ENCODE measurements at regions not wholly inside any gene's neighbourhood (a gene's known extent, or its start where the extent isn't known, plus 50 kb on each side); places are given as distances from the start of the nearest gene placed in this dataset.

DNA sequence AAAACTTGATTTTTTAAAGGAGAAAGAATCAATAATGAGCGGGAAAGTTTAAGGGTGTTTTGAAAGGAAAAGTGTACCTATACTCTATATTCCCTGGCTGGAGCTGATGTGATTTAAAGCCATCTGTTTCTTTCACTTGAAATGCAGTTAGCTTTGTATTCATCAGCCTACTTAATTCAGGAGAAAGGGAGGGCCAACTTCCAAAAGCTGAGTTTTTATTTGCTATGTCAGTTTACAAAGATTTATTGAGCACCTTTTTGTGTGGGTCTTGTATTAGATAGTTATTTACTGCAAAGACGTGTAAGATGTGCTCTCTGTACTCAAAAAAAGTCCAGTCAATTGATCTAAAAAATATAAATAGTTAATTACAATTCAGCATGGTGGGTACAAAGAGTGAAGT is 176.2 kb upstream of the GOLIM4 start:
- 65 to 75% (median 67%) methylated on average over 2 of the region's 2 CpGs for WGBS, 3 donors
- H3K4me3 ChIP-seq: no peak overlapping the region

DNA sequence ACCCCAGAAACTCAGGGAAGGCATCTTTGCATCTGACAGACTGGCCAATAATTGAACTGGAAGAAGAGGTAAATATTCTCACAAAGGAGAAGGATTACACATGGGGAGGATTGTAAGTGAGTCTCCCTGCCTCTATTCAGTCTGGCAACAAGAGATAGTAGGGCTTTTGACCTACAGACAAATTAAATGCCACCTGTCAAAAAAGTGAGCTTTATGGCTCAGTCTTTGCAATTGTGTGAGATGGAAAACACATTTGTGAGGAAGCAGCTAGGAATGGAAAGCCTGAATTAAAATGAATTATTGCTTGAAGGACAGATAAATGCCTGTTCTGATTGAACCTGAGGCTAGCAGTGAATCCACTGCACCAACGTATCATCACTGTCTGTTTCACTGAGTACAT is 173.3 kb upstream of the GOLIM4 start:
- Histone ChIP-seq H3K4me1 (ENCODE audit: insufficient read depth) (no peaks in the 10 kb centered on the region), H3K9me3 (no peaks in the 10 kb centered on the region), H3K27me3 (no peaks in the 10 kb centered on the region), H3K36me3 (no peaks in the 10 kb centered on the region), H3K4me3 (no peak overlapping the region), H3K27ac (no peak overlapping the region)
- TF ChIP-seq EP300 (IDR thresholded peaks at IDR 0.05) (no peak), POLR2A (IDR thresholded peaks at IDR 0.05) (no peak)
- TF ChIP-seq, protein P1, sequence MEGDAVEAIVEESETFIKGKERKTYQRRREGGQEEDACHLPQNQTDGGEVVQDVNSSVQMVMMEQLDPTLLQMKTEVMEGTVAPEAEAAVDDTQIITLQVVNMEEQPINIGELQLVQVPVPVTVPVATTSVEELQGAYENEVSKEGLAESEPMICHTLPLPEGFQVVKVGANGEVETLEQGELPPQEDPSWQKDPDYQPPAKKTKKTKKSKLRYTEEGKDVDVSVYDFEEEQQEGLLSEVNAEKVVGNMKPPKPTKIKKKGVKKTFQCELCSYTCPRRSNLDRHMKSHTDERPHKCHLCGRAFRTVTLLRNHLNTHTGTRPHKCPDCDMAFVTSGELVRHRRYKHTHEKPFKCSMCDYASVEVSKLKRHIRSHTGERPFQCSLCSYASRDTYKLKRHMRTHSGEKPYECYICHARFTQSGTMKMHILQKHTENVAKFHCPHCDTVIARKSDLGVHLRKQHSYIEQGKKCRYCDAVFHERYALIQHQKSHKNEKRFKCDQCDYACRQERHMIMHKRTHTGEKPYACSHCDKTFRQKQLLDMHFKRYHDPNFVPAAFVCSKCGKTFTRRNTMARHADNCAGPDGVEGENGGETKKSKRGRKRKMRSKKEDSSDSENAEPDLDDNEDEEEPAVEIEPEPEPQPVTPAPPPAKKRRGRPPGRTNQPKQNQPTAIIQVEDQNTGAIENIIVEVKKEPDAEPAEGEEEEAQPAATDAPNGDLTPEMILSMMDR (IDR thresholded peaks at IDR 0.05): no peak
- DNase-seq: no peak
- WGBS, 3 donors: 51 to 68% (median 67%) methylated on average over 1 of the region's 1 CpG
- intact Hi-C loops (cut with DNase I): no loop called here

More for the DNA sequence above, 176.2 kb upstream of the GOLIM4 start:
- no peaks in the 10 kb centered on the region for H3K9me3 ChIP-seq
- H3K4me1 ChIP-seq (ENCODE audit: insufficient read depth): no peaks in the 10 kb centered on the region
- H3K36me3 ChIP-seq: no peaks in the 10 kb centered on the region
- intact Hi-C loops (cut with DNase I): no loop called here
- no peak overlapping the region for H3K27ac ChIP-seq
- H3K27me3 ChIP-seq: no peaks in the 10 kb centered on the region
- DNase-seq: no peak
- no peak for TF ChIP-seq POLR2A (IDR thresholded peaks at IDR 0.05)
- TF ChIP-seq EP300 (IDR thresholded peaks at IDR 0.05): no peak
- TF ChIP-seq, protein P1 (IDR thresholded peaks at IDR 0.05): no peak

DNA sequence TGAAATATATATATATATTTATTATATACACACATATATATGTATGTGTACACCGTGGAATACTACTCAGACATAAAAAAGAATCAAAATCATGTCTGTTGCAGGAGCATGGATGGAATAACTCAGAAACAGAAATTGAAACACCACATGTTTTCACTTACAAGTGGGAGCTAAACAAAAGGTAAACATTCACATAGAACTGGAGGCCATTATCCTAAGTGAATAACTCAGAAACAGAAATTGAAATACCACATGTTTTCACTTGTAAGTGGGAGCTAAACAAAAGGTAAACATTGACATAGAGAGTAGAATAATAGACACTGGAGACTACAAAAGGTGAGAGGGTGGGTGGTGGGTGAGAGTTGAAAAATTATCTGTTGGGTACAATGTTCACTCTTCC is 171.5 kb upstream of the GOLIM4 start:
- no peaks in the 10 kb centered on the region for H3K4me1 ChIP-seq (ENCODE audit: insufficient read depth)
- no peak overlapping the region for H3K27ac ChIP-seq
- WGBS, 3 donors: 87 to 92% (median 88%) methylated on average over 1 of the region's 1 CpG

DNA sequence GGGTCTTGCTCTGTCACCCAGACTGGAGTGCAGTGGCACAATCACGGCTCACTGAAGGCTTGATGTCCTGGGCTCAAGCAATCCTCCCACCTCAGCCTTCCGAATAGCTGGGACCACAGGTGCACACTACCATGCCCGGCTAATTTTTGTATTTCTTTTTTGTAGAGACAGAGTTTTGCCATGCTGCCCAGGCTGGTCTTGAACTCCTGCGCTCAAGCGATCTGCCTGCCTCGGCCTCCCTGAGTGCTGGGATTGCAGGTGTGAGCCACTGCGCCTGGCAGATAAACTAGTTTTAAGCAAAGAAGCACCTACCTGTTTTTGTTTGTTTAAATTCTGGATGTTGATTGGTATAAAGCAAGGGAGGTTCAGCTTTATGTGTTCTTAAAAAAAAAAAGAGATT is 170.6 kb upstream of the GOLIM4 start:
- DNase-seq: no peak
- Histone ChIP-seq H3K36me3 (no peaks in the 10 kb centered on the region), H3K4me1 (ENCODE audit: insufficient read depth) (no peaks in the 10 kb centered on the region), H3K4me3 (no peak overlapping the region), H3K9me3 (no peaks in the 10 kb centered on the region), H3K27me3 (no peaks in the 10 kb centered on the region), H3K27ac (no peak overlapping the region)
- intact Hi-C loops (cut with DNase I): no loop called here
- 89 to 92% (median 90%) methylated on average over 7 of the region's 7 CpGs for WGBS, 3 donors
- TF ChIP-seq, protein P1 (IDR thresholded peaks at IDR 0.05): no peak
- no peak for TF ChIP-seq POLR2A (IDR thresholded peaks at IDR 0.05)
- TF ChIP-seq EP300 (IDR thresholded peaks at IDR 0.05): no peak

More for the DNA sequence above, 171.5 kb upstream of the GOLIM4 start:
- DNase-seq: no peak
- Histone ChIP-seq H3K9me3 (no peaks in the 10 kb centered on the region), H3K4me3 (no peak overlapping the region), H3K36me3 (no peaks in the 10 kb centered on the region), H3K27me3 (no peaks in the 10 kb centered on the region)
- intact Hi-C loops (cut with DNase I): no loop called here
- TF ChIP-seq, protein P1 (IDR thresholded peaks at IDR 0.05): no peak
- TF ChIP-seq EP300 (IDR thresholded peaks at IDR 0.05) (no peak), POLR2A (IDR thresholded peaks at IDR 0.05) (no peak)

DNA sequence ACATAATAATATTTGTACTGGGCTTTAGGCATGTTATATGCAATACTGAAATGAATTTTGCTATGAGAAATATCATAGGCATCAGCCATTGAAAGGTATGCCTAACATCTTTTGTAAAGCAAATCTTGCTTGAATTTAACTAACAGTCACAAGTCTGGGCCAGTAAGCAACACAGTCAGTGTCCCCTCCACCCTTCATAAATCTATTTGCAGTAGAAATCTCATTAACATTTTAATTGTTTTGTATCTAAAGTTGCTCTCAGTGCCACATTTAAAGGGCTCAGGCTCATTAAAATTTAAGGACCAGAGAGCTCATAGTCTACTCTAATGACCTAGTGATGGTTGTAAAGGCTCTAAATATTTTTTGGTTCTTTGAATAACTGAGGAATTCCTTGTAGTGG is 167.2 kb upstream of the GOLIM4 start:
- intact Hi-C loops (cut with DNase I): no loop called here
- Histone ChIP-seq H3K27me3 (no peaks in the 10 kb centered on the region), H3K27ac (no peak overlapping the region), H3K36me3 (no peaks in the 10 kb centered on the region), H3K4me3 (no peak overlapping the region), H3K4me1 (ENCODE audit: insufficient read depth) (no peaks in the 10 kb centered on the region), H3K9me3 (no peaks in the 10 kb centered on the region)
- no peak for DNase-seq
- TF ChIP-seq, protein P1 (IDR thresholded peaks at IDR 0.05): no peak
- TF ChIP-seq EP300 (IDR thresholded peaks at IDR 0.05) (no peak), POLR2A (IDR thresholded peaks at IDR 0.05) (no peak)

Measured in ovary (tissue), 7 donors.